OCI-LY3 (cell line): ENCODE measurements at regions not wholly inside any gene's neighbourhood (a gene's known extent, or its start where the extent isn't known, plus 50 kb on each side); places are given as distances from the start of the nearest gene placed in this dataset.

Source experiments
- H2AFZ ChIP-seq: fragments of 200-600, 300-600 bp; shearing (Covaris generic); 2 replicates; pipeline ENCODE4 v1.6.0; 2014; ENCODE audit warnings: antibody characterized with exemption, low read depth, low read length
- H3K27ac ChIP-seq: fragments of 200-600, 300-600 bp; sonication (generic); 2 replicates; pipeline ENCODE4 v1.5.1; 2014; ENCODE audit warnings: mild to moderate bottlenecking, low read length, moderate library complexity, mixed read lengths
- H3K27me3 ChIP-seq: fragments of 200-600, 300-600 bp; sonication (generic); 2 replicates; pipeline ENCODE4 v1.6.1; 2014; ENCODE audit warnings: low read depth, low read length, mixed read lengths
- H3K36me3 ChIP-seq: fragments of 200-600, 300-600 bp; sonication (generic); replicated peaks from 2 replicates; pipeline ENCODE3; 2014; ENCODE audit warnings: low read depth, low read length, mixed read lengths
- H3K4me1 ChIP-seq: fragments of 300-600, 200-600 bp; sonication (generic); 2 replicates; pipeline ENCODE4 v1.6.1; 2014; ENCODE audit warnings: low read length, mixed read lengths
- H3K4me2 ChIP-seq: fragments of 200-600, 300-600 bp; sonication (generic); 2 replicates; pipeline ENCODE4 v1.6.1; 2014; ENCODE audit warnings: low read length, mixed read lengths
- H3K4me3 ChIP-seq: fragments of 300-600, 200-600 bp; sonication (generic); 2 replicates; pipeline ENCODE4 v1.5.1; 2014; ENCODE audit warnings: antibody characterized with exemption, mild to moderate bottlenecking, low read length, moderate library complexity
- H3K79me2 ChIP-seq: fragments of 300-600, 200-600 bp; shearing (Covaris generic); 2 replicates; pipeline ENCODE4 v1.6.1; 2014; ENCODE audit warnings: mild to moderate bottlenecking, low read length, mixed read lengths
- H3K9ac ChIP-seq: fragments of 300-600, 200-600 bp; shearing (Covaris generic); 2 replicates; pipeline ENCODE4 v1.6.0; 2014; ENCODE audit warnings: mild to moderate bottlenecking, low read length, moderate library complexity
- H3K9me3 ChIP-seq: fragments of 200-600, 300-600 bp; shearing (Covaris generic); 2 replicates; pipeline ENCODE4 v1.6.1; 2014; ENCODE audit warnings: low read length, mixed read lengths; ENCODE audit not compliant: insufficient read depth
- H4K20me1 ChIP-seq: fragments of 200-600, 300-600 bp; sonication (generic); 2 replicates; pipeline ENCODE4 v1.6.1; 2016; ENCODE audit warnings: low read length, mixed read lengths; ENCODE audit not compliant: insufficient read depth
- CTCF ChIP-seq: fragments of 200-600, 300-600 bp; sonication (generic); IDR thresholded peaks from 2 replicates; pipeline ENCODE4 v1.5.1; 2014; ENCODE audit warnings: antibody characterized with exemption, low read length, low read depth
- EZH2phosphoT487 ChIP-seq: fragments of 200-600 bp; shearing (Covaris generic); IDR thresholded peaks from 2 replicates; pipeline ENCODE4 v1.6.1; 2018; ENCODE audit warnings: antibody characterized with exemption, mixed run types, low read depth

GRCh38 chr21:18951271-18952038 lies 547.9 kb upstream of the TMPRSS15 start:
- peak overlapping the region; percentile 44; the same call in 1 of the 2 replicates for H2AFZ ChIP-seq
- no peaks in the 10 kb centered on the region for H3K36me3 ChIP-seq
- no peaks in the 10 kb centered on the region for H3K79me2 ChIP-seq
- peak overlapping the region; percentile 41 for H3K4me3 ChIP-seq
- H3K4me2 ChIP-seq, result peak overlapping the region; percentile 60
- H3K27ac ChIP-seq, result no peak overlapping the region
- no peaks in the 10 kb centered on the region for H3K9me3 ChIP-seq
- H3K4me1 ChIP-seq, result no peaks in the 10 kb centered on the region; the same call in 1 of the 2 replicates
- no peaks in the 10 kb centered on the region for H4K20me1 ChIP-seq
- no peak for TF ChIP-seq EZH2phosphoT487
- peak; percentile 74 for TF ChIP-seq CTCF
- peak overlapping the region; percentile 9; the same call in 1 of the 2 replicates for H3K9ac ChIP-seq
- no peaks in the 10 kb centered on the region for H3K27me3 ChIP-seq

- no peaks in the 10 kb centered on the region; the same call in 1 of the 2 replicates for H3K4me1 ChIP-seq
- H2AFZ ChIP-seq, result peak overlapping the region; percentile 18; the same call in 1 of the 2 replicates
- no peak overlapping the region for H3K4me3 ChIP-seq
- no peak overlapping the region for H3K4me2 ChIP-seq
- H3K27me3 ChIP-seq, result no peaks in the 10 kb centered on the region
- H4K20me1 ChIP-seq, result no peaks in the 10 kb centered on the region
- H3K9me3 ChIP-seq, result no peaks in the 10 kb centered on the region
- H3K27ac ChIP-seq, result no peak overlapping the region
- no peaks in the 10 kb centered on the region for H3K79me2 ChIP-seq
- TF ChIP-seq EZH2phosphoT487 (no peak), CTCF (no peak)
- no peaks in the 10 kb centered on the region for H3K36me3 ChIP-seq
- H3K9ac ChIP-seq, result no peak overlapping the region
Observed at GRCh38 chr21:18954441-18954844, 550.9 kb upstream of the TMPRSS15 start.

GRCh38 chr21:18959817-18960216 lies 556.2 kb upstream of the TMPRSS15 start:
- no peaks in the 10 kb centered on the region for H3K27me3 ChIP-seq
- no peaks in the 10 kb centered on the region for H3K36me3 ChIP-seq
- H3K79me2 ChIP-seq, result no peaks in the 10 kb centered on the region
- no peaks in the 10 kb centered on the region for H3K4me1 ChIP-seq
- no peak overlapping the region for H3K27ac ChIP-seq
- H3K4me3 ChIP-seq, result no peak overlapping the region
- no peak overlapping the region for H3K4me2 ChIP-seq
- H4K20me1 ChIP-seq, result no peaks in the 10 kb centered on the region
- no peak overlapping the region for H3K9ac ChIP-seq
- no peak for TF ChIP-seq CTCF
- no peak for TF ChIP-seq EZH2phosphoT487
- H2AFZ ChIP-seq, result no peak overlapping the region
- H3K9me3 ChIP-seq, result no peaks in the 10 kb centered on the region

GRCh38 chr21:18960306-18960705 lies 556.7 kb upstream of the TMPRSS15 start:
- Histone ChIP-seq H2AFZ (no peak overlapping the region), H3K4me3 (no peak overlapping the region), H4K20me1 (no peaks in the 10 kb centered on the region), H3K4me2 (no peak overlapping the region), H3K27ac (no peak overlapping the region), H3K79me2 (no peaks in the 10 kb centered on the region), H3K9ac (no peak overlapping the region), H3K9me3 (no peaks in the 10 kb centered on the region), H3K4me1 (no peaks in the 10 kb centered on the region), H3K27me3 (no peaks in the 10 kb centered on the region), H3K36me3 (no peaks in the 10 kb centered on the region)
- TF ChIP-seq EZH2phosphoT487, result no peak
- no peak for TF ChIP-seq CTCF
